ENCODE measurements at regions not wholly inside any gene's neighbourhood (a gene's known extent, or its start where the extent isn't known, plus 50 kb on each side); places are given as distances from the start of the nearest gene placed in this dataset.
"Not testable (repeated sequence)": the region's sequence is repeated elsewhere in the genome, so short reads cannot be mapped to it uniquely, and the experiment has no call there.

DNA sequence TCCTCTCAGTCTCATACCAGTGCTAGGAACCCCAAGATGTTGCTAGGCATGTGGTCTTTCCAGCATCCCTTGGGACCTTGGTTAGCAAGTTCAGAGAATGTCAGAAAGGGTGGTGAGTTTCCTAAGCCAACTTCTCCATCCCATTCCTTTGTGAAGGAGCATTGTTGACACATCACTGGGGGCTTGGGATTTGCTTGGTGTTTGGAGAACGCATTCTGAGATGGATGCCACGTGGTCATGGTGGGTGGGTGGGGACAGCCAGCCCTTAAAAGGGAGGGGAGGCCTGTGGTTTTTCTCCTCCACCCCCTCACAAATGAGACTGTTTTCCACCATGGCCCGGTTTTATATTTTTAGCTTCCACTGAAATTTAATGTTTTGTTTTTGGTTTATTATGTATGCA, 83.3 kb upstream of the ZNF536 start:
- no peak for DNase-seq (ENCODE audit: low spot score)
- TF ChIP-seq, protein P1, sequence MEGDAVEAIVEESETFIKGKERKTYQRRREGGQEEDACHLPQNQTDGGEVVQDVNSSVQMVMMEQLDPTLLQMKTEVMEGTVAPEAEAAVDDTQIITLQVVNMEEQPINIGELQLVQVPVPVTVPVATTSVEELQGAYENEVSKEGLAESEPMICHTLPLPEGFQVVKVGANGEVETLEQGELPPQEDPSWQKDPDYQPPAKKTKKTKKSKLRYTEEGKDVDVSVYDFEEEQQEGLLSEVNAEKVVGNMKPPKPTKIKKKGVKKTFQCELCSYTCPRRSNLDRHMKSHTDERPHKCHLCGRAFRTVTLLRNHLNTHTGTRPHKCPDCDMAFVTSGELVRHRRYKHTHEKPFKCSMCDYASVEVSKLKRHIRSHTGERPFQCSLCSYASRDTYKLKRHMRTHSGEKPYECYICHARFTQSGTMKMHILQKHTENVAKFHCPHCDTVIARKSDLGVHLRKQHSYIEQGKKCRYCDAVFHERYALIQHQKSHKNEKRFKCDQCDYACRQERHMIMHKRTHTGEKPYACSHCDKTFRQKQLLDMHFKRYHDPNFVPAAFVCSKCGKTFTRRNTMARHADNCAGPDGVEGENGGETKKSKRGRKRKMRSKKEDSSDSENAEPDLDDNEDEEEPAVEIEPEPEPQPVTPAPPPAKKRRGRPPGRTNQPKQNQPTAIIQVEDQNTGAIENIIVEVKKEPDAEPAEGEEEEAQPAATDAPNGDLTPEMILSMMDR (IDR thresholded peaks at IDR 0.05) = no peak
- no peak for ATAC-seq (ENCODE audit: low FRiP score)

DNA sequence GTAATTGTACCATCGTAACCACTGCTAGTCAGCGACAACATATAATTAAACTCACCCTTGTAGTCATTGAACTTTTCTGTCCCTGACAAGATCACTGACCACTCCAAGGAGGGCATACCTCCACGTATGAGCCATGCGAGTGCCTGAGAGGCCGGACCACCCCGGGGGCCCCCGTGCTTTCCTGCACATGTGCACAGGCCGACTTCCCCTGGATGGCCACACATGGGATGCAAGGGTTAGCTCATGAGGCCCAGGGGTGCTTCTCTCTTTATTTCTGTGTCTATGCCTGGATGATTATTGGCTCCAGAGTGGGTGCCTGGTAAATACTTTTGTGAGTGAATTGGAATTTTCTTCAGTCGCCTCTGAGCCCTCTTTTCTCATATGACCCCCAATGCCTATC, 82.8 kb upstream of the ZNF536 start:
- TF ChIP-seq, protein P1 (IDR thresholded peaks at IDR 0.05) = no peak
- ATAC-seq (ENCODE audit: low FRiP score) = no peak
- no peak for DNase-seq (ENCODE audit: low spot score)

DNA sequence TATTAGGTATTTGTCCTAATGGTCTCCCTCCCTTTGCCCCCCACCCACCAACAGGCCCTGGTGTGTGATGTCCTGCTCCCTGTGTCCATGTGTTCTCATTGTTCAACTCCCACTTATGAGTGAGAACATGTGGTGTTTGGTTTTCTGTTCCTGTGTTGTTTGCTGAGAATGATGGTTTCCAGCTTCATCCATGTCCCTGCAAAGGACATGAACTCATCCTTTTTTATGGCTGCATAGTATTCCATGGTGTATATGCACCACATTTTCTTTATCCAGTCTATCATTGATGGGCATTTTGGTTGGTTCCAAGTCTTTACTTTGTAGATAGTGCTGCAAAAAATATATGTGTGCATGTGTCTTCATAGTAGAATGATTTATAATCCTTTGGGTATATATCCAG, 81.4 kb upstream of the ZNF536 start:
- ATAC-seq (ENCODE audit: low FRiP score); DNase-seq (ENCODE audit: low spot score): not testable (repeated sequence)

DNA sequence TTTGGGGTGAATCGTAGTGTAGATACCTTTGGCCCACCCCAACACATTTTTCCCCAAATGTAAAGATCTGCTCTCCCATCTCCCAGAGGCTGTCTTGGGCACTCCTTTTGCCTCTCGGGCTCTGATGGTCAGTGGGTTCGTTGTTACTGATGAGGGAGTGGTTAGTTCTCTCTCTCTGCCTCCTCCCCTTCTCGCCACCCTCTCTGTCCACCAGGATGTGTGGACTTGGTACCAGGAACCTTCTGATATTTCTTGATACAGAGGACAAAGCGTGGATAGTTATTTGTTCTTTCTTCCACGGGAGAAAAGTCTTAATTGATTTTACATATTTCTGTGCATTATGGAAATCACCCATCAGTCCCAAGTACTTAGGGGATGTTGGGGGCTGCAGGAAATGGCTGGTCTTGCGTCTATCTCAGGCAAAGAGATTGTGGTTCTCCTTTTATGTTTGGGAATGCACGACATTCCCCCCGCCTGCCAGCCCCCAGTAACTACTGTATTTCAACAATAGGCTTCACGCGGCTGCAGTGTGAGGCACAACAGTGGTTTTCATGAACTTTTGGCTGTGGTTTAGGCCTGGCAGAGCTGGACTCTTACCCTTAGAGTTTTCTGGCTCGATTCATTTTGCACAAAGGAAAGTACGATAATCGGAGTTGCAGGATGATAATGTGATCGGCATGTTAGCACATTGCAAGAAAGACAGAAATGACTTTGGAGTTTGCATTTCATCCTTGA, 79.0 kb upstream of the ZNF536 start:
- no peak for DNase-seq (ENCODE audit: low spot score)
- TF ChIP-seq, protein P1 (IDR thresholded peaks at IDR 0.05) = no peak
- ATAC-seq (ENCODE audit: low FRiP score) = no peak

DNA sequence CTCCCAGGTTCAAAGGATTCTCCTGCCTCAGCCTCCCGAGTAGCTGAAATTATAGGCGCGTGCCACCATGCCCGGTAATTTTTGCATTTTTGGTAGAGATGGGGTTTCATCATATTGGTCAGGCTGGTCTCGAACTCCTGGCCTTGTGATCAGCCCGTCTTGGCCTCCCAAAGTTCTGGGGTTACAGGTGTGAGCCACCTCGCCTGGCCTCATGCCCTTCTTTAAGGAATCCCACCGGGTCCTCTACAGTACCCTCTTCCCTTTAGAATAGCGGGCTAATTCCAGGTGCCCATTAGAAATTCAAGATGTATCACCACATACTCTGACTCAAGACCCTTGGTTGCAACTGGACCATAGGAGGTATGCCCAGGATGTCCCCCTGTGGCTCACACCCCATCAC, 74.2 kb upstream of the ZNF536 start:
- TF ChIP-seq, protein P1 (IDR thresholded peaks at IDR 0.05) = no peak
- ATAC-seq (ENCODE audit: low FRiP score) = no peak
- DNase-seq (ENCODE audit: low spot score) = no peak

DNA sequence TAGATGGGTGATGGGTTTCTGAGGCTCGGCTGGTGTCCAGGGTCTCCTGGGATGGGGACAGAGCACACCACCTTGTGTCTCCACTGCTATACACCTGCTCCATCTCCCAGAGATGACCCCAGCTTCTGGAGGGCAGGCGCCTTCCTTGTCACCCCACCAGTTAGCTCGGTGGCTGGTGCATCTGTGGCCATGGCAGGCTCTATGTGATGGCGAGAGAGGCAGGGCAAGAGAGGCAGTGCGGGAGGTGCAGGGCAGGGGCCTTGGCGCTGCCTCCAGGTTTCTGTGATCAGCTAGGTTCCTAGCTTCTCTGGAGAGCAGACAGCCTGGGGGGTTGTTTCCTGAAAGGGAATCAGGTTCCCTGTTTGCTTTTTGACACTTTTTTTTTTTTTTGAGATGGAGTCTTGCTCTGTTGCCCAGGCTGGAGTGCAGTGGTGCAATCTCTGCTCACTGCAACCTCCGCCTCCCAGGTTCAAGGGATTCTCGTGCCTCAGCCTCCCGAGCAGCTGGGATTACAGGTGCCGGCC, 69.0 kb upstream of the ZNF536 start:
- no peak for DNase-seq (ENCODE audit: low spot score)
- TF ChIP-seq, protein P1 (IDR thresholded peaks at IDR 0.05) = no peak
- ATAC-seq (ENCODE audit: low FRiP score) = no peak

DNA sequence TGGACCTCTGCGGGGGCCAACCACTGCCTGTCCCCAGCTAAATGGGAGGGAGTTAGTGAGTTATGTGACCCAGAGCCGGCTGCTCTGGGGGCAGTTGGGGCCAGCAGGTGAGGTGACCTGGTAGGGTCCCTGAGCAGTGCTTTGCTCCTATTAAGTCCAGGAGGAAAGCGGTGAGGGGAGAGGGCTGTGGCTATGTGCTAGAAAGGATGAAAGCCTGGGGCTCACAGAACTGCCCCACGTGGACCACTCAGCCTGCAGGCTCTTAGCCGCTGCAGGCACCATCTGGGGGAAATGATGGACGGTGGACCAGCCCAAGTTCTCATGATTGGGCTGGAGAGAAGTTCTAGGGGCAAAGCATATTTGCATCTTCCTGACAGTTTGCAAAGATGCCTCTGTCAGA, 67.6 kb upstream of the ZNF536 start:
- ATAC-seq (ENCODE audit: low FRiP score) = no peak
- TF ChIP-seq, protein P1 (IDR thresholded peaks at IDR 0.05) = no peak
- no peak for DNase-seq (ENCODE audit: low spot score)

Data from omental fat pad (tissue), 3 donors.